H1 (cell line): ENCODE measurements at regions not wholly inside any gene's neighbourhood (a gene's known extent, or its start where the extent isn't known, plus 50 kb on each side); places are given as distances from the start of the nearest gene placed in this dataset.

Experiments
- EZH2 ChIP-seq: fragments of 200-600 bp; sonication (generic); IDR thresholded peaks from 2 replicates; pipeline ENCODE4 v1.7.1; 2012; ENCODE audit warnings: low read depth, mild to moderate bottlenecking, moderate library complexity, low read length, inconsistent platforms; ENCODE audit not compliant: severe bottlenecking
- HDAC6 ChIP-seq: IDR thresholded peaks from one replicate; pipeline ENCODE4 v1.7.1; 2012; ENCODE audit warnings: low read depth, mild to moderate bottlenecking, inconsistent platforms, low read length, moderate library complexity
- RAD21 ChIP-seq, 2 experiments: IDR thresholded peaks in 1 of 2; conservative IDR thresholded peaks in 1 of 2; 2 replicates each; pipeline ENCODE4 v1.6.1; 2011; ENCODE audit warnings: low read depth in 2 of 2, low read length in 2 of 2, improper control_type of control experiment in 1 of 2, inconsistent platforms in 1 of 2, mild to moderate bottlenecking in 1 of 2, moderate library complexity in 1 of 2
- TF ChIP-seq, protein P1 (sequence below), 3 experiments: IDR thresholded peaks; 1 replicate in 2 of 3; 2 replicates in 1 of 3; pipeline versions ENCODE4 v1.5.1 to v1.6.1; 2011; ENCODE audit warnings: low read length in 3 of 3, mild to moderate bottlenecking in 3 of 3, inconsistent platforms in 2 of 3, low read depth in 1 of 3, moderate library complexity in 1 of 3; ENCODE audit not compliant: insufficient read depth in 1 of 3; ENCODE audit errors: control extremely low read depth in 1 of 3

DNA sequence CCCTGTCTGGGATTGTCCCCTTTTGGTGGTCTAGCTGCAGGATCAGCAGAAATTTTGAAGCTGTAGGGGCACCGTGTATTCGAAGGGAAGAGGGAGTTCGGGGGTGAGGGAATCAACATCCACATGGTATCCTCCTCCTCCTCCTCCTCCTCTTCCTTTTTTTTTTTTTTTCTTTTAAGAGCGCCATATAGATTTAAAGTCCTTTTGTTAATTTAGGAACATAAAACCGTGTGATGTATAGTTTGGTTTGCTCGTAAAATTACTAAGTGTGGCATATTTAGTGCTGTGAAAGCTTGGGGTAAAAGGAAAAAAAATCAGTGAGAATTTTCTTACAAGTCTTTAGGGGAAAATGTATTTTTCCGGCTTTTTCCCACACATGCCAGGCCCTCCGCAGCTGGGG is 50.1 kb upstream of the GSE1 start:
- TF ChIP-seq EZH2 (no peak), RAD21 (IDR thresholded peaks at IDR 0.05 in 1 of 2, conservative IDR thresholded peaks at IDR 0.05 in 1 of 2; ENCODE audit: low read depth in 2 of 2, low read length in 2 of 2) (no peak), HDAC6 (no peak)
- TF ChIP-seq, protein P1, sequence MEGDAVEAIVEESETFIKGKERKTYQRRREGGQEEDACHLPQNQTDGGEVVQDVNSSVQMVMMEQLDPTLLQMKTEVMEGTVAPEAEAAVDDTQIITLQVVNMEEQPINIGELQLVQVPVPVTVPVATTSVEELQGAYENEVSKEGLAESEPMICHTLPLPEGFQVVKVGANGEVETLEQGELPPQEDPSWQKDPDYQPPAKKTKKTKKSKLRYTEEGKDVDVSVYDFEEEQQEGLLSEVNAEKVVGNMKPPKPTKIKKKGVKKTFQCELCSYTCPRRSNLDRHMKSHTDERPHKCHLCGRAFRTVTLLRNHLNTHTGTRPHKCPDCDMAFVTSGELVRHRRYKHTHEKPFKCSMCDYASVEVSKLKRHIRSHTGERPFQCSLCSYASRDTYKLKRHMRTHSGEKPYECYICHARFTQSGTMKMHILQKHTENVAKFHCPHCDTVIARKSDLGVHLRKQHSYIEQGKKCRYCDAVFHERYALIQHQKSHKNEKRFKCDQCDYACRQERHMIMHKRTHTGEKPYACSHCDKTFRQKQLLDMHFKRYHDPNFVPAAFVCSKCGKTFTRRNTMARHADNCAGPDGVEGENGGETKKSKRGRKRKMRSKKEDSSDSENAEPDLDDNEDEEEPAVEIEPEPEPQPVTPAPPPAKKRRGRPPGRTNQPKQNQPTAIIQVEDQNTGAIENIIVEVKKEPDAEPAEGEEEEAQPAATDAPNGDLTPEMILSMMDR (IDR thresholded peaks at IDR 0.05; ENCODE audit: control extremely low read depth in 1 of 3, insufficient read depth in 1 of 3, low read depth in 1 of 3, low read length in 3 of 3): no peak
